ENCODE measurements at regions not wholly inside any gene's neighbourhood (a gene's known extent, or its start where the extent isn't known, plus 50 kb on each side); places are given as distances from the start of the nearest gene placed in this dataset.

GRCh38 chr1:4090976-4091660, 191.0 kb upstream of the C1orf174 start:
- DNase-seq = no peak

GRCh38 chr1:4091996-4092395, 191.9 kb upstream of the C1orf174 start:
- DNase-seq = no peak

- no peak for DNase-seq
Measured at GRCh38 chr1:4093856-4094565, 193.9 kb upstream of the C1orf174 start.

- no peak for DNase-seq
Measured at GRCh38 chr1:4095433-4095971, 195.4 kb upstream of the C1orf174 start.

- DNase-seq = no peak
Measured at GRCh38 chr1:4101459-4102161, 201.5 kb upstream of the C1orf174 start.

GRCh38 chr1:4105300-4105880, 205.3 kb upstream of the C1orf174 start:
- DNase-seq = no peak

GRCh38 chr1:4106731-4107130, 206.7 kb upstream of the C1orf174 start:
- DNase-seq = no peak

- DNase-seq = no peak
Measured at GRCh38 chr1:4107291-4107690, 207.2 kb upstream of the C1orf174 start.

GRCh38 chr1:4108331-4108730, 208.3 kb upstream of the C1orf174 start:
- no peak for DNase-seq

- DNase-seq = no peak
Measured at GRCh38 chr1:4108758-4109627, 208.9 kb upstream of the C1orf174 start.

GRCh38 chr1:4109628-4109940, 209.5 kb upstream of the C1orf174 start:
- no peak for DNase-seq

GRCh38 chr1:4110888-4111287, 210.8 kb upstream of the C1orf174 start:
- DNase-seq = no peak

- DNase-seq = no peak
Measured at GRCh38 chr1:4113897-4114296, 213.8 kb upstream of the C1orf174 start.

- no peak for DNase-seq
Measured at GRCh38 chr1:4115191-4115900, 215.3 kb upstream of the C1orf174 start.

GRCh38 chr1:4117196-4117595, 217.1 kb upstream of the C1orf174 start:
- no peak for DNase-seq

GRCh38 chr1:4118746-4119515, 218.9 kb upstream of the C1orf174 start:
- DNase-seq = no peak

- no peak for DNase-seq
Measured at GRCh38 chr1:4119516-4120220, 219.6 kb upstream of the C1orf174 start.

- no peak for DNase-seq
Measured at GRCh38 chr1:4120557-4121292, 220.7 kb upstream of the C1orf174 start.

- DNase-seq = no peak
Measured at GRCh38 chr1:4121293-4121684, 221.2 kb upstream of the C1orf174 start.
